Liver (tissue), 3 donors: ENCODE measurements at regions not wholly inside any gene's neighbourhood (a gene's known extent, or its start where the extent isn't known, plus 50 kb on each side); places are given as distances from the start of the nearest gene placed in this dataset.

Experiments
- CTCF ChIP-seq: fragments of 150-350 bp; IDR thresholded peaks from 2 replicates; pipeline ENCODE4 v1.5.1; 2017; ENCODE audit warnings: improper control_type of control experiment, low read depth, low read length; ENCODE audit not compliant: missing input control
- EGR1 ChIP-seq, 2 donors: IDR thresholded peaks; 2 replicates each; pipeline ENCODE4 v1.6.1; 2016 to 2018; ENCODE audit warnings: antibody characterized with exemption in 2 of 2, low read depth in 2 of 2
- HNF4A ChIP-seq, 2 donors: conservative IDR thresholded peaks; 2 replicates each; pipeline ENCODE4 v1.6.1; 2016; ENCODE audit warnings: antibody characterized with exemption in 2 of 2, mild to moderate bottlenecking in 2 of 2
- MAX ChIP-seq: IDR thresholded peaks from 2 replicates; pipeline ENCODE4 v1.6.1; 2016; ENCODE audit warnings: antibody characterized with exemption
- NR2F2 ChIP-seq: IDR thresholded peaks from 2 replicates; pipeline ENCODE4 v1.6.1; 2016; ENCODE audit warnings: antibody characterized with exemption
- RAD21 ChIP-seq, 2 donors: IDR thresholded peaks; 2 replicates each; pipeline ENCODE4 v1.6.1; 2016; ENCODE audit warnings: antibody characterized with exemption in 2 of 2, mild to moderate bottlenecking in 2 of 2
- REST ChIP-seq: IDR thresholded peaks from 2 replicates; pipeline ENCODE4 v1.6.1; 2016; ENCODE audit warnings: antibody characterized with exemption, mild to moderate bottlenecking
- TAF1 ChIP-seq: conservative IDR thresholded peaks from 2 replicates; pipeline ENCODE4 v1.6.1; 2016; ENCODE audit warnings: antibody characterized with exemption, mild to moderate bottlenecking
- YY1 ChIP-seq: IDR thresholded peaks from 2 replicates; pipeline ENCODE4 v1.6.1; 2016; ENCODE audit warnings: antibody characterized with exemption, mild to moderate bottlenecking
- donor health status: healthy.
- donor health status: healthy.

- TF ChIP-seq EGR1 (IDR thresholded peaks at IDR 0.05; ENCODE audit: low read depth in 2 of 2) (no peak), CTCF (no peak), NR2F2 (no peak), MAX (no peak), RAD21 (IDR thresholded peaks at IDR 0.05) (no peak), HNF4A (conservative IDR thresholded peaks at IDR 0.05) (no peak), REST (no peak), TAF1 (no peak), YY1 (no peak)
These were observed 386.3 kb downstream of the ETS1 start for GRCh38 chr11:128201009-128201408.
